Panc1 (cell line): ENCODE measurements at regions not wholly inside any gene's neighbourhood (a gene's known extent, or its start where the extent isn't known, plus 50 kb on each side); places are given as distances from the start of the nearest gene placed in this dataset.

Experiments used
- CTCF ChIP-seq: fragments of 450-650 bp; IDR thresholded peaks from 2 replicates; pipeline ENCODE4 v1.5.1; 2017; ENCODE audit warnings: mild to moderate bottlenecking
- SIN3A ChIP-seq: IDR thresholded peaks from 2 replicates; pipeline ENCODE4 v1.6.1; 2012; ENCODE audit warnings: low read depth, mild to moderate bottlenecking, low read length, moderate library complexity, borderline replicate concordance; ENCODE audit not compliant: insufficient read depth

- TF ChIP-seq CTCF (no peak), SIN3A (no peak)
These were observed 276.2 kb upstream of the DUSP10 start for GRCh38 chr1:222018041-222018440.
